HG03064 (cell line): ENCODE measurements at regions not wholly inside any gene's neighbourhood (a gene's known extent, or its start where the extent isn't known, plus 50 kb on each side); places are given as distances from the start of the nearest gene placed in this dataset.

Experiments used
- ATAC-seq: cut with Tn5 transposase; IDR thresholded peaks from one replicate; pipeline ENCODE4 v1.9.1; 2021; ENCODE audit warnings: low read depth; ENCODE audit not compliant: unreplicated experiment

DNA sequence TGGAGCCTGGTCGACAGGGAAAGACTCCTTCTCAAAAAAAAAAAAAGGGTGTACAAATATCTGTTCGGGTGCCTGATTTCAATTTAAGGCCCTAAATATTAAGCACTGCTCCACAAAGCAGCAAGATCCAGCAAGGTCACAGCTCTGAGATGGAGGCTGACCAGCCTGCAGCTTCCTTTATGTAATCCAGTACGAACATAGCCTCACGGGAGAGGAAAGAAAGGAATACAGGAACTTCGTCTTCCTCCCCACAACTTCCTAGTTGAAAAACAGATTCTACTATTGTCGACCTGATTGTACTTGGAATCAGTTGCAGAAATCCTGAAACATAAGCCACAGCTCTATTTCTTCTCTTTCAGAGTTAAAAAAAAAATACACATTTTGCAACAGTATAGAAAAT lies 53.5 kb upstream of the TBC1D9 start:
- no peak for ATAC-seq

- no peak for ATAC-seq
Measured at GRCh38 chr4:140808256-140808655, 52.1 kb upstream of the TBC1D9 start.

DNA sequence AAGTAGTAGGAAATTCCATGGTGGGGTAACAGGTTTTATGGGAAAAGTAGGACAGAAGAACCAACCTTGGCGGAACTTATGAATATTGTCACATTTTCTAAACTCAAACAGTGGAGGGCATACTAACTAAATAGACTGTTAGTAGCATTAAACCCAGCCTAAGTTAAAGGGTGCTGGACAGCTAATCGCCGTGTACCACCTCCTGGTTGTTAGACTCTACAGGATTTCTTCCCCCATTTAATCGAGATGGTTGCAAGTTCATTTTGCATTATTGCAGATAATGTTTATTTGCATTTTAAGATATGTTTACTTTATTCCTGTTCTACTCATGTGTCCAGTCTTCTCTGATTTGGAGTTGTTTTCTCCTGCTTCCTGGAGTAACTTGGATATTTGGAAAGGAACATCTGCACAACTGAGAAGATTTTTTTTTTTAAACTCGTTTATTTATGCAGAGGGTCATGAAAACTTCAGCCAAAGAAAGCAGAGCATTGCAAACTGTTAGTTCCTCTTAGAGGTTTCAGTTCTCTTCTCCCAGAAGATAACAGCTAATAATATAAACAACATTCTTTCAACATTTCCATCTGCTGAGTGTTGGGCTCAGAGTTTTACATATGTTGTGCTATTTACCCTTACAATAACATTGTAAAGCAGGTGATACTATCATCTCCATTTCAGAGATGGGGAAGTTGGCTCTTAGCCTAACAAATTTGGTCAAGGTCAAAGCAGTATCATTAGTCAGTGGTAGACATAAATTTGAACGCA lies 51.5 kb upstream of the TBC1D9 start:
- ATAC-seq, result peak; percentile 81

DNA sequence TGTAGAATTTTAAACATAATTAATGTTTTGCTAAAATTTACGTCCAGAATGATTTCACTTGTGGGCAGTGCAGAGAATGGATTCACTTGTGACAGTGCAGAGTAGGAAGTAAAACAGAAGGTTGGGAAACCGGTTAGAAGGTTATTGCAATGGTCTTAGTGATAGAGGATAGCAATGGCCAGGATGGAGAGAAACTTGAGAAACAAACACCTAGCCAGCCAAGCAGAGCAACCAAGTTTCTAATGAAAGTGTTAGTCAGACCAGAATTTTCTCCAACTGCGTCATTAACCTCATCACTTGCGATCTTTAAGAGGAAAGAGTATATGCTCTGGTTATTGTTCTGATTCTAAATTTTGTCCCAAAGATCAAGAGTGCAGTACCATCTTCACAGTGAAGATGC lies 50.0 kb upstream of the TBC1D9 start:
- peak; percentile 76 for ATAC-seq
